Stimulated activated CD4-positive, alpha-beta T cell treated with anti-CD3 and anti-CD28 coated beads, Interleukin-2, amount 100 ng/mL, for 48 hours (primary cell): ENCODE measurements at regions not wholly inside any gene's neighbourhood (a gene's known extent, or its start where the extent isn't known, plus 50 kb on each side); places are given as distances from the start of the nearest gene placed in this dataset.

Source experiments
- DNase-seq, 2 donors: peaks; one replicate each; pipeline ENCODE4 v3.0.0-alpha.2; 2020

DNA sequence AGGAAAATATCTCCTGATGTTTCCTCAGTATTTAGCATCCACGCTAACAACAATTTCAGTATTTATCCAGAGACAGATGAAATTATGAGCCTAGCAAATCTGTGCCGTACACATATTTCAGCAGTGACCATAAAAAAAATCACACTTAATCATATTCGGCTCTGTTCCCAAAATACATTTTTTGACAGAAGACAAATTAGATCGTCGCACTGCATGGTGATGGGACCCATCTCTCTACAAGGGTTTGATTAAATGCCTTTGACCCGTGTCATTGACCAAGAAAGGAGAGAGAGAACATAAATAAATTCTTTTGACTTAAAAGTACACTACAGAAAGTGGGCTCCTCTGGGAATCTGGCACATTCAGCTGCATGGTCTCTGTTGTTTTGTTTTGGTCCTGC is 215.3 kb upstream of the SEMA6D start:
- no peak for DNase-seq

DNA sequence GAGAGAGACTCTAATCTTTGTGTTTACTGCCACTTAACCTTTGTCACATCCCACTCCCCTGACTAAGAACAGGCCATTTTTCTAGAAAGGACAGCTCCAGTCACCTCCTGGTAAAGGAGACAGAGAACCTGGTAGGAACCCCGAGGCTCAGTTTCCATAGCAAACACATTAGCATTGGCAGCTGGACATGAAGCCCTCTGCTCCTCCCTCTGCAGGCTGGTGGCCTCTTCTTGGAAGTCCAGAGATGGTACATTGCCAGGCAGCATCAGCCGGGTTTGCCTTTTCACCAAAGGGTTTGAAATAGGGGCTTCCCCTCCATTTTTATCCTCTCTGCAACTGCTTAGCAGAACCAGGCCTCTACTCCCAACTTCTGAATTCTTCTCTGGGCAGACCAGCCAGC is 213.4 kb upstream of the SEMA6D start:
- DNase-seq, result no peak

DNA sequence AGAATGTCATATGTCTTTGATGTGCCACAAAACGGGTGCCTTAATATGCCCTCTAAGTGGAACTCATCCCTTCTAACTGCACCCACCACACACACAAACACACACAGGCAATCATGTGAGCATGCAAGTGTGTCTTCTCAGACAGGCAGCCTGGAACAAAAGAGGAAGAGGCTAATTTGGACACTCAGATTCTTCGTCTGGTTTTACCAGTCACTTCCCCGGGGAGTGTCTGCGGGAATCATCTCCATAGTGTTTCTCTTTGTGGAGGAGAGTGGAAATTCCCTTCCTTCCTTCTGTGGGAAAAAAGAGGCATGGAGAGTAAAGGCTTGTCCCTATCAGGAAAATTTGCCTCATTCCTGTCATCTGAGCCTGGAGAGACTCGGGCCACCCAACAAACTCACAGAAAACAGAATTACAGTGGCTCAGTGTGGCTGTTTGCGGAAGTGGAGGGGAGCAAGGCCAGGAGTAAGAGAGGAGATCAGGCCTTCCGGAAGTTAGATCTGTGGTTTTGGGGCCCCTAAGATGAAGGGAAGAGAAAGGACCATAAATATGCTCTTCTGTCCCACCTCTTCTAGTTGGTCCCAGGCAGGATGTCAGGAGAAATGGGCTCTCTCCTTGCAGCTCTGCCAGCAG is 212.6 kb upstream of the SEMA6D start:
- DNase-seq, result no peak

DNA sequence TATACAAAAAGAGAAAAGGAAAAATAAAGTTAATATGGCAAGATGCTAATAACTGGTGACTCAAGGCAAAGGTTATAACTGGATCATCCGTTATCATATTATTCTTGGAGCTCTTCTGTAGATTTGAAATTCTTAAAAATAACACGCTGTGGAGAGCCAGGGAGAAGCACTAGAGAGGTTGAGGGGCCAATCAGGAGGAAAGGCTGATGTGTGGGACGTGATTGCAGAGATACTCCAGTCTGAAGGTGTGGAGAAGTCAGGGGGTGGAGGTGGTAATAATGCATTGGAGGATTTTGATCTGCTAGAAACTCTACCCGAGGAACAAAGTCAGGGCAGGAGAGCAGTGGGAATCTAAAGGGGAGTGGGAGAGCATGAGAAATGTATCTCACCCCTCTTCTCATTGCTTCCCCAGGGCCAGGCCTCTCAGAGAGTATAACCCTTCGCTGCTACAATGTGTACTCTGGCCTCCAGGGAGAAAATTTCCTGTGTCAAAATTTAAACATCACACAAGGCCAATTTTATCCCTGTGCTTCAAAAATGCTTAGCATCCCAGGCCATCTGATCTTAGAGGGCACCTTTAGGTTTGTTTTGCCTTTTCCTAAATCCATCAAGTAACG is 211.5 kb upstream of the SEMA6D start:
- no peak for DNase-seq

DNA sequence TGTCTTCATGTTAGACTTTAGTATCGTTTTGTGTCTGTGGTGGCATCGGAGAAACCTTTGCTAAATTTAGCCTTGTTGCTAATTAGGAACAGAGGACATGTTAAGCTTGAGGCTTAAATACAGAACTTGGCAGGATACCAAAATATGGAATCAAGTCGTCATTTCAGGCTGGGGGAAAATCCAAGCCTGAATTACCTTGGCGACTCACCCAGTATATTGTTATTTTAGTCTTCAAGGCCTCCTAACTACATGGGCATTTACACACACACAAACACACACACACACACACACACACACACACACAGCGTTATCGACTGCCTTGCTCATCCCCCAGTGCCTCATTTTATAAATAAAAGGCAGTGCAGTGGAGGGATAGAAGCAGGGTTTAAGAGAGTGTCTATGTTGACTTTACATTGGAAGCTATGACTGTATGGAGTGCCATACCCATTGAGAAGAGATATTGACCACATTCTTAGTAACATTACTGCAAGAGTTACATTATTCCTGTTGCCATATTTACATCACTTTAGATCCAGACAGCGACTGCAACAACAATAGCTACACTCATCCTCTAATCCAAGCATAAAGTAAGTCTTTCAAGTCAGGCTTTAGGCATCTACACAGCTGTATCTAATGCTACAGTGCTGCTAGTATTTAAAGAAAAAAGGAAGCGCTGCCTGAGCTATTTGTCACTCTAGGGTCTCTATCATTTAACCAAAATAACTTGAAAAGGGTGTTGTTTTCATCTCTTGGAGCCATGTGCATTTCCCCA is 210.8 kb upstream of the SEMA6D start:
- DNase-seq, result no peak

DNA sequence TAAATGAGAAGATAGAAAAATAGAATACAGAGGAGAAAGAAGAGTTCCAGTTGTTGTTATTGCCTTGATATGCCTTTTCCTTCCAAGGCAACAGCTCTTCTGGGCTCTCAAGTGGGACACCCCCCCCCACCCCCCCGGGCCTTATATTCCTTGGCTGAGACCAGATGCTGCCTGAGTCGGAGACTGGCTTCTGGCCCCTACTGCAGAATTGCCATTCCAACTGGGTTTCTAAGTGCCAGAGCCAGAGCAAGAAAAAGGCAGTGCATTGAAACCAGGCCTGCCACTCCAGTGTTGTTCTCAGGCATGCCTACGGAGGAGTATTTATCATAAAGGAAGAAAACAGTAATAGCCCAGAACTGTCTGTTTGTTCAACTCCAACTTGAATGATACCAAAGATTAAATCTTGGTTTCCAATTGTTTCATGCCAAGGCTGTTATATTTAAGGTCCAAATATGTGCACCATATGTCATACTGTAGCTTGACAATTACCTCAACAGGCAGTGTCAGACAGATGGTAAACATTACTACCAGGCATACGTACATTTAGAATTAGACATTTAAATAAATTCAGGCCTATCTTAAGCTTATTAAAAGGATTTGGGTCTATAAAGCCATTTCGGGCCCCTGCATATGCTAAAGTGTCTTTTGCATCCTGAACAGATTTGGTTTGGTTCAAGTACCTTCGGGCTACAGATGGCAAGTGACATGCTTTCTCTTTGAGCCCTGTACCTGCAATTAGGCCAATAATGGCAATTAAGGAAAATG is 209.9 kb upstream of the SEMA6D start:
- no peak for DNase-seq

DNA sequence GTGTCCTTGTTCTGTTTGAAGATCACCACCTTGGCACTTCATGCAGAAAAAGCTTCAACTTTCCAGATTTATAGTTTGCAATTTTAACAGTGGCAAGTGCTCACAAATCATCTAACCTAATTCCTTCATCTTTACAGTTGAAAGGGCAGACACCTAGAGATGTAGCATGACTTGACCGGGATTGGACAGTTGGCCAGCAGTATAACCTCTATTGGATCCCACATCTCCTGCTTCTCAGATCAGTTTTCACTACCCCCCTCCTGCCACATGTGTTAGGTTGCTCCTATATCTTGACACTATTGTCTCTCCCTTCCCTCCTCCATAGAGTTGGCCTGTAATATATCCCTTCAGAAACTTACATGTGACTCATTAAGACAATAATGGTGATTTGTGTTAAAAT is 206.0 kb upstream of the SEMA6D start:
- DNase-seq, result no peak

DNA sequence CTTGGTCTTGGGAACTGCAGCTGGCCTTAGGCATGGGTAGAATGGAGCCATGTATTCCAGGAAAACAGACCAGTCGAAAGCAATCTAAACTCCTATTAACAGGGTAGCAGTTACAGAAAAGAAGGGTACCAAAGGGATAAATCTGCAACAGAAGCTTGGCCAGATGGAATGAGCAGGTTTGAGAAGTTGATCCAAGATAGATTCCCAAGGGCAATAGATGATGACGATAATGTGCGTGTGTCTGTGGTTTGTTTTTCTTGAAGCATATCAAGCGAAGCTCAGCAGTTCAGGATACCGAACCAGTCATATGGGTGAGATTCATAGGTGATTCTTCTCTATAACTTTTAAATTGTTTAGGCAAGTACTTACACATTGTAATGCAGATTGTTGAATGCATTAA is 203.8 kb upstream of the SEMA6D start:
- DNase-seq, result no peak

DNA sequence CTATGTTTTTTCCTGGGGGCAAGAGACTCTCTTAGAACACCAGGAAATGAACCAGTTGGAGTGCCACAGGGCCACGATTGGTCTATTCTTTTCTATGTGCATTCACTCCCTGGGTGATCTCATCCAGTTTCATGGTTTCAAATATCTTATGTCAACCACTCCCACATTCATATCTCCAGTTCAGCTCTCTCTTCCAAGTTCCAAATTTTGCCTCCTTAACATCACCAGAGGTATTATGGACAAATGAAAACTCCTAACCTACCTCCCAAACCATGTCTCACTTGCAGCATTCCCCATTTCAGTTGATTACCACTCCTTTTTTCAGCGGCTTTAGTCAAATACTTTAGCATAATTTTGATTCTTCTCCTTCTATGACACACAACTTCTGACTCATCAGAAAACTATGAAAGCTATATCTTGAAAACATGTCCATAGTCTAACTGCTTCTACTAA is 203.1 kb upstream of the SEMA6D start:
- DNase-seq, result no peak

DNA sequence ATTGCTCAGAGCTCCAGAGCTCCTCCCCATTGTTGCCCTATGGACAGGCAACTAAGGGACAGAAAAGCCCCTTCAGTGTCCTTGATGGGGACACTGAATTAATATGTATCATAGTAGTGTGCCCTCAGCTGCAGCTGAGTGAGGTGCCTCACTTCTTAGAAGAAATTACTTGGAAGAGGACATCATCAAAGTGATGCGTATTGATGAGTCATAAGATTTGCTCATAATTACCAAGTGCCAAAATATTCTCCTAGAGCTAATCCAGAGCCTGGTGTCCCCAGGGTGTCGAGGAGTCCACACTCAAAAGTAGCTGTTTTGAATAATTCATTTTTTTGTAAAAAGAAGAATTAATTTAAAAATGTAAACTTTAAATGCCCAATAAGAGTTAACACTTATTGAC is 200.7 kb upstream of the SEMA6D start:
- no peak for DNase-seq

DNA sequence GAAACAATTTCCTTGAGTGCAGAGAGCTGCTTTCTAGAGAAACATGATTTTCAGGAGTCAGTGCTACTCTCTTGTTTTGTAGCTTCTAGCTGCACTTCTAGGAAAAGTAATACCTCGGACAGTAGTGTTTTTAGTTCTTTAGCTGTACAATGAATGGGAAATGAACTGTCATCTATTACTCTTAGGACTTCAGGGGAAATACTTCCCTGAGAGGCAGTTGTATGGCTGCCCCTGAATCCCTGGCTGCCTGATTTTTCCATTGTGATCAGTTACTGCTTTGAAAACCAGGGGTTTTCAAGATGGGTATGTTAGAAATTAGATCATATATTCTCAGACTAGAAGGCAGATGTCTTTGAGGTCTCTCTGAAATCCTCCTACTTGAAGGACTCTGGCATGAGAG is 200.3 kb upstream of the SEMA6D start:
- DNase-seq, result no peak

DNA sequence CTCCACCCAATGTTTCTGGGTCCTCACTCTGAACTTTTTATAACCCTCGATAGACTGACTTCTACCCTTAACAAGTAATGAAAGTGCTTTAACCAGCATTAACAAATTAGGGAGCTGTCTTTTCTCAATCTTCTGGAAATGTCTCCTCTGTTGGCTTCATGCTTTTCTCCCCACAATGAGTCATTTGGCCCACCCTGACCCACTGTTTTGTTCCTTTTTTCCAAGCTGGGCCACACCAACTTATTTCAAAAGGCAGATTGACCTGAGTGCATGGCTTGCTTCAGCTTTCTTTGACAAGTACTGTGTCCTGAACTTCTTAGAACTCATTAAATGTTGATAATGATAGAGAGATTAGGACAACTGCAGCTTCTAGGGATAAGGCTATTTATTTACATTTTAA is 199.6 kb upstream of the SEMA6D start:
- DNase-seq, result no peak

DNA sequence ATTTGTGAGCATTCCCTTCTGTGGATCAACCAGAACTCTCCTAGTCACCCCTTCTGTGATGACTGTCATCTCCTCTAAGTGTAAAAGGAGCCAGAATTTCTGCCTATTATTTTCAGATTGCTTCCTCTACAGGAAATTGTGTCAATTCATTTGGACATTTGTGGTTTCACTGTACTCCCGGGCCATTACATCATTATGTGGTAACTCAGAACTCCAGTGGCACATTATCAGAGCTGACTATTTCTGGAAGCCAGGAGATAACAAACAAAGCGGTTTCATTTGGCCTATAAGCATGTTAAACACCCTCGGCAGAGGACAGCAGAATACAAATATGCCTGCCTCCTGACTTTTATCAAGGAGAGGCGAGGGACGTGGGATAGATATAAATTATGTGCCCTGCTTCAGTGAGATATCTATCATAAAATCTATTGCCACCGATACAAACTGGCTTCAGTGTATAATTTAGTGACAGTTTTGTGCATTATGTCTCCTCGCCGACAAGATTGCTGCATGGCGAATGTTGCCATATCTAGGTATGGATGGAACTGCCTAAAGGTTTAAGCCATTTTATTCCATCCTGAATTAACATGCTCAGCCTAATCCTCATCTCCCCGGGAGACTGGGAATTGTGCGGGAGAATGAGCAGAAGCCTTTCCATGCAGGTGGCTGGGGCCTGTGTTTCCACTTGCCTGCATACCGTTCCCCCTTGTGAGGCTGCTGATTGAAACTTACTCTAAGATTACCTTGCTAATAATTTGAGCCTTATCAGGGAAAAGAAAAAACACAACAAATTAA is 193.4 kb upstream of the SEMA6D start:
- no peak for DNase-seq

DNA sequence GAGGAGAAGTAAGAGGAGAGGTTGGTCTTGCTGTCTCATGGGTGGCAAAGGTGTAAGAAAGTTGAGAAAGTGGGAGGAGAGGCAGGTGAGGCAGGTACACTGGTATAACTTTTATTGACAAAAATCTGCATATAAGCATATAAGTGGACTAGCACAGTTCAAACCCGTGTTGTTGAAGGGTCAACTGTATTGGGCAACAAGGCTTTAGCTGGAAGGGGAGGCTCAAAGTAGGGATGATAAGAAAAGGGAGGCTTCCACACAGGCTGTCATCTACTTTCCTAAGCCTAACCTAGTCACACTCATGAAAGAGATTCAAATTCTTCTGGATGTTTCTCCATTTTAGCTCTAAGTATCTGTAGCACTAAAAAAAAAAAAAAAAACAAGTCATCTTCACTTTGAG is 188.1 kb upstream of the SEMA6D start:
- no peak for DNase-seq

DNA sequence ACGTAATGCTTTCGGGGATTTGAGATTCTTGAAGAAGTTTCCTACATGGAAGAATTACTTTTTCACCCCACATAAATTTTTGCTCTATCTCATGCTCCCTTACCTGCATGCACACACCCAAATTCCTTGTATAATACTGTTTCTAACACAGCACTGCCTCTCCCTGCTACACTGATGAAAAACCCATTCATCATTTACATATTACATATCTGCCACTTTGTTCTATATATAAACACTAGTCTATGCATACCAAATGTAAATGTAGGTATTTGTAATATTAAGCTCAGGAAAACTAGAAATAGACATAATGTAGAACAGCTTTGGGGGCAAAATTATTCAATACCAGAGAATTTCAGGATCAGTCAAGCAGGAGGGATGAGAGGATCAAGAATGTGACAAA is 182.6 kb upstream of the SEMA6D start:
- DNase-seq, result no peak

DNA sequence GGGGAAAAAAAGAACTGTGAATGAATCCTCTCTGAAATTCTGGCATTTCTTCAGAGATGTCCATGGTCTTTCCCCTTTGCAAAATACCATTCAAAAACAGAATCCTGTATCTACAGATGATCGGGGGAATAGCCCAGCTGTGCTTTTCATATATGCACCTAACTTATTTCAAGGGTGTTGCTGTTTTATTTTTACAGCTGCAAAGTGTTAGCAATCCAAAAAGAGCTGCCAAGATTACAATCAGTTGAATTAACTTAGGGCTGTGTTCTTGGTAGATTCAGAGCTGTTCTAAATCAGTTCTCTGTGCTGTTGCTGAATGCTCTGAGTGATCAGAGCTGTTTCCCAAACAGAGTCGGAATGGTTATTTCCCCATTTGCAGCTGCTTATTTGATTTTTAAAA is 175.7 kb upstream of the SEMA6D start:
- DNase-seq, result no peak

DNA sequence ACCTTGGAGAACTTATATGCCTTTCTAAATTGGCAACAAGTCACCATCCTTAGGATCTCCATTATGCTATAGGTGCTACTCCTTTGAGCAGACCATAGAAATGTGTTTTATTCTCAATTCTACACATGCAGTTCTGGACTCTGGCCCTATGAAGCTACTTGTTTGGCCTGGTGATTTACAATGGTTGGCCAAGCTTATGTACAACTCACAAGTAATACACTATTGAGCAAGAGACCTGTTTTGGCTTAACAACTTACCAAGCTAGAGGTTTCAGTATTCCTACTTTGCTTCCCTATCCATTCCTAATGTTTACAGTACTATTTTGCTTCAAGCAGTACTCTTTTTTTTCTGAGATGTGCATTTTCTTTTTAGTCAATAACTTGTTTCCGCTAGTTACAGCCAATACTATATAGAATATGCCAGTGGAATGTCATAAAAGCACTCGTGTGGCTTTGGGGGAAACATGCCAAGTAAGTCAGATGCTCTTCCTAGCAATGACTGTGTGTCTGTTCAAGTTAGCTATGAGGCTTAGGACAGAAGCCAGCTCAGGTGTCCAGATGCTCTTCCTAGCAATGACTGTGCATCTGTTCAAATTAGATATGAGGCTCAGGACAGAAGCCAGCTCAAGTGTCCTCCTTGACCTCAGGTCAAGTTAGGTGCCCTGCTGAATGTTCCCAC is 174.9 kb upstream of the SEMA6D start:
- no peak for DNase-seq

DNA sequence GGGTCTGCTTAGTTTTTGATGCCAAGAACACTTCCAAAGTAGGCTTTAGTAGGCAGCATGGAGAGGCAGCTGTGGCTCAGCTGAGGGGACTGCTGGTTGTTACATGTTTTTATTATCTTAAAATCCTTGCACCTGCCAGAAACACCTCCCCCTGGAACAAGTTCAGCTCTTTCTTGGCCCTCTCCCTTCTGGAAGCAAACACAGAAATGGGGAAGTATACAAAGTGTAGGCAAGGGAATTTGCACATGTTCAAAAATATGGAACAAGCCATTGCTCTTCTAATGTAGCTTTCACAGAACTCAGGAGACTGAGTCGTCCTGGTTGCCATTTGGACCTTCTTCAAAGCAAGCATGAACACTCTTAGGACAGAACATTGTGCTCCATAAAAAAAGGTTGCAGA is 169.1 kb upstream of the SEMA6D start:
- DNase-seq, result no peak

DNA sequence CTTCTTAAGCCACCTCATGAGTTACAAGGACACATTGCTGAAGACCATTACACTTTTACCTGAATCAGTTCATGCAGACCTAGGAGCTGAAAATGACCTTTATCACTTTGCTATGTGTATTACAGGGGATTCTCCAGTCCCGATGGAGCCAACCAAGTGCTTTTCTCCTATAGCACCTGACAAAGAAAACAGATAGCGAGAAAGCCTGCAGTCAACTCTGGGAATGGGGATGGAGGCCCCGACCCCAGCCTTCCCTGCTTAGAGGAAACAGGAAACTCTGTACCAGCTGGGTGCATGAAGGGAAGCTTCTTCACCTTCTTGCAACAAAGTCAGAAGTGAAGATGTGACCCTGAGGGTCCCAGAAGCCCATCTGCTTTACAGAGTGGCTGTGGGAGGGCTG is 168.3 kb upstream of the SEMA6D start:
- no peak for DNase-seq

DNA sequence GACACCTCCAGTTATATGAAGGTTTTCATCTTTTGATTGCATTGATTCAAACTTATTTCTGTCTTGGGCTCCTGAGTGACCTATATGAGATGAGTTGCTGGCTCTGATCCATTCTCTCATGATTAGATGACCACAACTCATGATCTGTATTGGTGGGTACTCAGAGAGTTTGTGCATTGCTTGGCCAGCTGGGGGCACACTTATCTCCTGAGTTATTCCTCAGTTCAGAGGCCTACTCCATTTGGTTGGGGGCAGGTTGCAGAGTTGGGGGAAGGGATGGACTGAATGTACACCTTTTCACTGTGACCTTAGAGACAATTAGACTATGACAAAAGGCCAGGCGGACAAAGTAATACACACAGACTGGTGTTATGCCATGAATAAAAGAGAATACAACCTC is 166.2 kb upstream of the SEMA6D start:
- DNase-seq, result no peak

DNA sequence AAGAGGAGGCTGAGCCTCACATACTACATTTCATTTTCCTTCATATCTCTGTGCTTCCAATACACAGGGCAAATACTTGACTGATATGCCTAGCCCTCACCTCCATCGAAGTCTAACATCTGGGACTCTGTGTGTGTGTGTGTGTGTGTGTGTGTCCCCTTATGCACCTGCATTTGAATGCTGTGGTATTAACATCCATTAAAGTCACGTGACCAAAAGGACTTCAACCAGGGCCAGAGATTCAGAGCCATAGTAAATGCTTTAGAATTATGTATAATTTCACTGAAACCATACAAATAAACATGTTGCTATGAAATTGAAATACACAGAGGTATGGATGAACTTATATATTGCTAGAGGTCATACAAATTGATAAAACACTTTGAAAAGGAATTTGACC is 165.8 kb upstream of the SEMA6D start:
- no peak for DNase-seq

DNA sequence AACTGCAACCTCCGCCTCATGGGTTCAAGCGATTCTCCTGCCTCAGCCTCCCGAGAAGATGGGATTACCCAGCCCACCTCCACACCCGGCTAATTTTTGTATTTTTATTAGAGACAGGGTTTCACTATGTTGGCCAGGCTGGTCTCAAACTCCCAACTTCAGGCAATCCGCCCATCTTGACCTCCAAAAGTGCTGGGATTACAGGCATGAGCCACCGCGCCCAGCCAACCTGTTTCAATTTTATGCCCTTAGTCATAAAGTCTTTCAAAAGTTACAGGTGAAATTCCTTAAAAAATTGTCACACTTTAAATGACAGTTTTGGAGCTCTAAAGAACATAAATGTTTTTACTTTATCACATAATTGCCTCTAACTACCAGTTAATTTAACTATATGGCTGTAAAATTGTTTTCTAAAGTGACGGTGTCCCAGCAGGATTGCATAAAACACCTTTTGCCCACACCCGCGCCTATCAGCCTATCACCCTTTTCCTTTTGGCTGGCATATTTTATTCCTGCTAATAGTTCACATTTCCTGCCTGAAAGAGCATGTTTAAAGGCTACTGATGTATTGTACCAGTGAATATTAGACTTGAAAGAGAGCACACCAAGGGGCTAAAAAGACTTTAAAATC is 164.2 kb upstream of the SEMA6D start:
- no peak for DNase-seq
